ENCODE measurements at regions not wholly inside any gene's neighbourhood (a gene's known extent, or its start where the extent isn't known, plus 50 kb on each side); places are given as distances from the start of the nearest gene placed in this dataset.

DNA sequence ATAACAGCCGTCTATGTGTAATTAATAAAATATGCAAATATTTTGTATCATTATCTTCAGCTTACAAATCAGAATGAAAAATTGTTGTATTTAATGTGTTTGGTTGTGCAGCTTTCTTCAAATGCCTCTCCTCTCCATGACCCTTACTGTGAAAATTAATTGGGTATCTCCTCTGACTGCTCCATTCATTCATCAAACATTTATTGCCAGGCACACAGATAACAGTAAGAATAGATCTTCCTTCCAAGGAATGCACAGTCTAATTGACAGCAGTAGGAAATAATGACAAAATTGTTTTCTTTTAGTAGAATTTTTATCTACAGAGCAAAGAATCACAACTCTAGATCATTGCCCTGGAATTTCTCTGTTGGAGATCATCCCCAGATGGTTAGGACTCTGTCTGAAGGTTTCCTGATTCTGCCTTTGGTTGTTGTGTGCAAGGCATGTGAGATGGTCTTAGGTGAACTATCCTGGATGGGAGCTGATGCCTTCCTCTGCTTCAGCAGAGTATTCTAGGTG is 395.0 kb upstream of the FAT1 start:
- no peak for DNase-seq
- Histone ChIP-seq H3K27ac (ENCODE audit: low read depth in 1 of 2, low read length in 2 of 2) (no peak overlapping the region), H4K20me1 (ENCODE audit: insufficient read depth, low read length) (no peaks in the 10 kb centered on the region), H3K9ac (ENCODE audit: insufficient read depth, low read length, poor library complexity, severe bottlenecking) (no peak overlapping the region), H3K27me3 (ENCODE audit: control insufficient read depth in 2 of 2, insufficient read depth in 2 of 2, low read length in 2 of 2) (no peaks in the 10 kb centered on the region), H3K36me3 (replicated peaks in 1 of 2; ENCODE audit: control insufficient read depth in 1 of 2, insufficient read depth in 2 of 2, low read length in 2 of 2) (no peaks in the 10 kb centered on the region), H2AFZ (ENCODE audit: insufficient read depth, low read depth, low read length, poor library complexity, severe bottlenecking) (no peak overlapping the region), H3K79me2 (ENCODE audit: insufficient read depth, low read length) (no peaks in the 10 kb centered on the region), H3K4me2 (replicated peaks; ENCODE audit: extremely low read depth, low read length, poor library complexity, severe bottlenecking) (no peak overlapping the region), H3K4me3 (replicated peaks in 1 of 3; ENCODE audit: low read depth in 2 of 3, low read length in 3 of 3) (no peak overlapping the region), H3K4me1 (ENCODE audit: control insufficient read depth in 1 of 2, insufficient read depth in 2 of 2, low read length in 2 of 2) (no peaks in the 10 kb centered on the region), H3K9me3 (replicated peaks in 1 of 2; ENCODE audit: control insufficient read depth in 1 of 2, insufficient read depth in 1 of 2, low read length in 2 of 2) (peaks cover 3 to 6% of the 10 kb centered on the region in 2 donors)
- no peak for TF ChIP-seq CTCF (IDR thresholded peaks at IDR 0.05)
- Mint-ChIP-seq H3K4me3 (no peak overlapping the region), H3K9me3 (peaks cover 0 to 5% (median 2%) of the 10 kb centered on the region in 7 donors), H3K27ac (no peak overlapping the region), H3K4me1 (no peaks in the 10 kb centered on the region), H3K36me3 (no peaks in the 10 kb centered on the region), H3K27me3 (ENCODE audit: low read depth in 3 of 3) (no peaks in the 10 kb centered on the region)
- no CpG with 5 or more reads among the region's 1 CpG for WGBS (ENCODE audit: insufficient coverage)
- intact Hi-C loops (cut with micrococcal nuclease), result no loop called here

- Mint-ChIP-seq H3K27me3 (ENCODE audit: low read depth in 3 of 3) (no peaks in the 10 kb centered on the region), H3K4me3 (no peak overlapping the region), H3K4me1 (no peaks in the 10 kb centered on the region), H3K36me3 (no peaks in the 10 kb centered on the region), H3K27ac (no peak overlapping the region), H3K9me3 (peaks cover 2 to 24% (median 10%) of the 10 kb centered on the region in 7 donors)
- peaks cover 17 to 25% of the 10 kb centered on the region in 2 donors for H3K9me3 ChIP-seq (replicated peaks in 1 of 2; ENCODE audit: control insufficient read depth in 1 of 2, insufficient read depth in 1 of 2, low read length in 2 of 2)
- H3K4me1 ChIP-seq (ENCODE audit: control insufficient read depth in 1 of 2, insufficient read depth in 2 of 2, low read length in 2 of 2), result no peaks in the 10 kb centered on the region
- no peak overlapping the region for H3K4me2 ChIP-seq (replicated peaks; ENCODE audit: extremely low read depth, low read length, poor library complexity, severe bottlenecking)
- H3K4me3 ChIP-seq (replicated peaks in 1 of 3; ENCODE audit: low read depth in 2 of 3, low read length in 3 of 3), result no peak overlapping the region
- H4K20me1 ChIP-seq (ENCODE audit: insufficient read depth, low read length), result no peaks in the 10 kb centered on the region
- no peak overlapping the region for H3K27ac ChIP-seq (ENCODE audit: low read depth in 1 of 2, low read length in 2 of 2)
- WGBS (ENCODE audit: insufficient coverage), result 95% methylated on average over 6 of the region's 12 CpGs
- intact Hi-C loops (cut with micrococcal nuclease), result no loop called here
- no peaks in the 10 kb centered on the region for H3K27me3 ChIP-seq (ENCODE audit: control insufficient read depth in 2 of 2, insufficient read depth in 2 of 2, low read length in 2 of 2)
- no peak for TF ChIP-seq CTCF (IDR thresholded peaks at IDR 0.05)
- no peak overlapping the region for H3K9ac ChIP-seq (ENCODE audit: insufficient read depth, low read length, poor library complexity, severe bottlenecking)
- no peak overlapping the region for H2AFZ ChIP-seq (ENCODE audit: insufficient read depth, low read depth, low read length, poor library complexity, severe bottlenecking)
- no peaks in the 10 kb centered on the region for H3K36me3 ChIP-seq (replicated peaks in 1 of 2; ENCODE audit: control insufficient read depth in 1 of 2, insufficient read depth in 2 of 2, low read length in 2 of 2)
- H3K79me2 ChIP-seq (ENCODE audit: insufficient read depth, low read length), result no peaks in the 10 kb centered on the region
- no peak for DNase-seq
These were observed 400.7 kb upstream of the FAT1 start for GRCh38 chr4:187124331-187124730.
